ENCODE measurements at regions not wholly inside any gene's neighbourhood (a gene's known extent, or its start where the extent isn't known, plus 50 kb on each side); places are given as distances from the start of the nearest gene placed in this dataset.

- Histone ChIP-seq H3K23ac (ENCODE audit: insufficient read length, low read depth, low read length) (no peak overlapping the region), H3K4me1 (ENCODE audit: insufficient read depth, low read length) (no peaks in the 10 kb centered on the region), H3K56ac (ENCODE audit: insufficient read length, low read depth, low read length) (no peak overlapping the region), H3T11ph (ENCODE audit: low read length) (no peak overlapping the region), H3K9ac (ENCODE audit: extremely low read depth, insufficient read length, low read length) (no peak overlapping the region), H4K20me1 (ENCODE audit: control insufficient read depth, insufficient read depth, insufficient read length) (no peaks in the 10 kb centered on the region), H2BK20ac (ENCODE audit: low read depth, low read length, poor library complexity, severe bottlenecking) (no peak overlapping the region), H3K27ac (ENCODE audit: insufficient read length, low read depth, low read length) (no peak overlapping the region), H4K5ac (ENCODE audit: insufficient read length, low read depth, low read length) (no peak overlapping the region), H3K18ac (ENCODE audit: insufficient read length, low read depth, low read length) (no peak overlapping the region), H3K79me2 (ENCODE audit: insufficient read depth, low read length) (no peaks in the 10 kb centered on the region), H3K79me1 (ENCODE audit: insufficient read depth, low read depth, low read length, poor library complexity, severe bottlenecking) (no peaks in the 10 kb centered on the region), H2BK12ac (ENCODE audit: insufficient read length, low read depth, low read length) (no peak overlapping the region), H3K4ac (ENCODE audit: low read depth, low read length) (no peak overlapping the region), H2AFZ (ENCODE audit: low read length) (no peak overlapping the region), H3K27me3 (ENCODE audit: insufficient read depth, low read length) (no peaks in the 10 kb centered on the region), H3K9me3 (ENCODE audit: control insufficient read depth, low read depth, low read length) (no peaks in the 10 kb centered on the region), H2BK120ac (ENCODE audit: low read depth, low read length, poor library complexity, severe bottlenecking) (no peak overlapping the region), H3K4me2 (ENCODE audit: insufficient read depth, insufficient read length, low read length) (no peak overlapping the region), H3K23me2 (ENCODE audit: insufficient read length, low read depth, low read length, poor library complexity, severe bottlenecking) (no peaks in the 10 kb centered on the region), H2BK5ac (ENCODE audit: insufficient read length, low read length) (no peak overlapping the region), H4K91ac (ENCODE audit: insufficient read length, low read depth, low read length) (no peak overlapping the region), H4K8ac (replicated peaks; ENCODE audit: insufficient read length, low read depth, low read length) (no peak overlapping the region), H2BK15ac (ENCODE audit: low read depth, low read length) (no peak overlapping the region), H2AK5ac (ENCODE audit: insufficient read length, low read length) (no peak overlapping the region), H3K14ac (ENCODE audit: insufficient read depth, low read length) (no peak overlapping the region)
- no peak for DNase-seq
- no peak overlapping the region for H3K4me3 Mint-ChIP-seq
- WGBS (ENCODE audit: extremely low coverage, insufficient read length, low lambda C conversion rate): no CpG with 5 or more reads among the region's 3 CpGs
- no peaks in the 10 kb centered on the region for H3K4me1 Mint-ChIP-seq
- no peaks in the 10 kb centered on the region for H3K9me3 Mint-ChIP-seq
- H3K27ac Mint-ChIP-seq: no peak overlapping the region
- TF ChIP-seq CTCF (conservative IDR thresholded peaks at IDR 0.05): no peak
- no peaks in the 10 kb centered on the region for H3K27me3 Mint-ChIP-seq (ENCODE audit: low read depth)
- H3K36me3 Mint-ChIP-seq (ENCODE audit: insufficient read depth in 1 of 3, low read depth in 3 of 3): no peaks in the 10 kb centered on the region
These were observed 81.1 kb upstream of the ZNF280D start for GRCh38 chr15:56814429-56814828.
